ENCODE measurements at regions not wholly inside any gene's neighbourhood (a gene's known extent, or its start where the extent isn't known, plus 50 kb on each side); places are given as distances from the start of the nearest gene placed in this dataset.

DNA sequence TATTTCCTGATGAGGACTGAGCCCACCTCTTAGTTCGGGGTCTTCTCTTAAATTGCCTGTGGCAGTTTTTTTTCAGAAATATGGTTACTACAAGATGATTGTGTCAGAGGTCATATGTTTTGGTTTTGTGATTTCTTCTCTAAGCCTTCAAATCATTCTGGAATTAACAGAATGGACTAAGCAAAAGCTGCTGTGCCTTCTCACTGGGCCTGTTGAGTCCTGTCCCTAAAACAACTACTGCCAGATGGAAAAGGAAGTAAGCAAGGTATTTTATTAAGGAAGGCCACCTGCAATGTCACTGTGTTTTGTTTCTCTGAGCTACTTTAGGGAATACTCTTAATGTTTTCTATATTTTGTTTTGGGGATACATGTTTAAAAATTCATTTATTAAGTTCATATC, 470.8 kb downstream of the PCDH20 start:
- intact Hi-C loops (cut with DNase I), result no loop called here
- no peak overlapping the region for H3K4me3 ChIP-seq
- ATAC-seq (no peak), DNase-seq (no peak)
- no peaks in the 10 kb centered on the region for H3K27me3 ChIP-seq
- H3K27ac ChIP-seq, result no peak overlapping the region
- no peaks in the 10 kb centered on the region for H3K36me3 ChIP-seq (replicated peaks in 1 of 2; ENCODE audit: insufficient read depth in 1 of 2, low read depth in 2 of 2)
- H3K4me1 ChIP-seq, result no peaks in the 10 kb centered on the region
- no peaks in the 10 kb centered on the region for H3K9me3 ChIP-seq
- 57 to 70% methylated on average over 1 of the region's 1 CpG for WGBS, 2 donors
- TF ChIP-seq POLR2A (IDR thresholded peaks at IDR 0.05), result no peak
- no peak for TF ChIP-seq CTCF (IDR thresholded peaks at IDR 0.05)

- DNase-seq, result no peak
- no peaks in the 10 kb centered on the region for H3K9me3 ChIP-seq
- H3K27me3 ChIP-seq, result no peaks in the 10 kb centered on the region
- TF ChIP-seq POLR2A (IDR thresholded peaks at IDR 0.05) (no peak), CTCF (IDR thresholded peaks at IDR 0.05) (no peak)
- 75 to 89% methylated on average over 1 of the region's 1 CpG for WGBS, 2 donors
- ATAC-seq, result no peak
- no peaks in the 10 kb centered on the region for H3K4me1 ChIP-seq
- no peak overlapping the region for H3K27ac ChIP-seq
- H3K4me3 ChIP-seq, result no peak overlapping the region
- H3K36me3 ChIP-seq (replicated peaks in 1 of 2; ENCODE audit: insufficient read depth in 1 of 2, low read depth in 2 of 2), result no peaks in the 10 kb centered on the region
- intact Hi-C loops (cut with DNase I), result no loop called here
Observed at GRCh38 chr13:60944016-60944415, 471.6 kb downstream of the PCDH20 start.

- intact Hi-C loops (cut with DNase I), result no loop called here
- Histone ChIP-seq H3K36me3 (replicated peaks in 1 of 2; ENCODE audit: insufficient read depth in 1 of 2, low read depth in 2 of 2) (no peaks in the 10 kb centered on the region), H3K9me3 (no peaks in the 10 kb centered on the region), H3K27me3 (no peaks in the 10 kb centered on the region), H3K4me1 (peaks cover 3% of the 10 kb centered on the region), H3K4me3 (no peak overlapping the region), H3K27ac (no peak overlapping the region)
- WGBS, 2 donors, result 50 to 90% methylated on average over 3 of the region's 3 CpGs
- ATAC-seq, result no peak
- DNase-seq, result no peak
- no peak for TF ChIP-seq CTCF (IDR thresholded peaks at IDR 0.05)
Observed at GRCh38 chr13:60936281-60936680, 479.4 kb downstream of the PCDH20 start.

GRCh38 chr13:60933638-60934037, 482.0 kb downstream of the PCDH20 start:
- TF ChIP-seq CTCF (IDR thresholded peaks at IDR 0.05), result no peak
- no peak for TF ChIP-seq POLR2A (IDR thresholded peaks at IDR 0.05)
- Histone ChIP-seq H3K4me3 (no peak overlapping the region), H3K4me1 (peaks cover 3% of the 10 kb centered on the region), H3K27me3 (no peaks in the 10 kb centered on the region), H3K36me3 (replicated peaks in 1 of 2; ENCODE audit: insufficient read depth in 1 of 2, low read depth in 2 of 2) (no peaks in the 10 kb centered on the region), H3K9me3 (no peaks in the 10 kb centered on the region), H3K27ac (no peak overlapping the region)
- intact Hi-C loops (cut with DNase I), result no loop called here
- DNase-seq (no peak), ATAC-seq (no peak)
- 47 to 71% methylated on average over 2 of the region's 2 CpGs for WGBS, 2 donors

- Histone ChIP-seq H3K4me3 (no peak overlapping the region), H3K27me3 (no peaks in the 10 kb centered on the region), H3K4me1 (peaks cover 3% of the 10 kb centered on the region), H3K36me3 (replicated peaks in 1 of 2; ENCODE audit: insufficient read depth in 1 of 2, low read depth in 2 of 2) (no peaks in the 10 kb centered on the region), H3K27ac (no peak overlapping the region), H3K9me3 (no peaks in the 10 kb centered on the region)
- DNase-seq (no peak), ATAC-seq (peak; percentile 75)
- intact Hi-C loops (cut with DNase I), result no loop called here
- WGBS, 2 donors, result 14 to 35% methylated on average over 4 of the region's 4 CpGs
- TF ChIP-seq CTCF (IDR thresholded peaks at IDR 0.05), result no peak
- TF ChIP-seq POLR2A (IDR thresholded peaks at IDR 0.05), result no peak
Observed at GRCh38 chr13:60931858-60932546, 483.6 kb downstream of the PCDH20 start.

Data from body of pancreas (tissue), 4 donors.